Gastroesophageal sphincter (tissue), 4 donors: ENCODE measurements at regions not wholly inside any gene's neighbourhood (a gene's known extent, or its start where the extent isn't known, plus 50 kb on each side); places are given as distances from the start of the nearest gene placed in this dataset.

Experiments used
- ATAC-seq: fragments of 150-250 bp; one replicate; pipeline ENCODE4 v1.9.1; 2016; ENCODE audit warnings: mild to moderate bottlenecking, moderate library complexity
- H3K27ac ChIP-seq, 4 donors: fragments of 200-600 bp; sonication (generic) in 3 of 4; 1 replicate in 3 of 4; 2 replicates in 1 of 4; pipeline ENCODE4 v1.5.1; 2016 to 2019
- H3K27me3 ChIP-seq: fragments of 200-600 bp; sonication (generic); one replicate; pipeline ENCODE4 v1.5.1; 2019
- H3K36me3 ChIP-seq, 2 donors: fragments of 200-600 bp; sonication (generic); one replicate each; pipeline ENCODE4 v1.5.1; 2019; ENCODE audit warnings: control low read depth in 1 of 2
- H3K4me1 ChIP-seq, 3 donors: fragments of 200-600 bp; sonication (generic); 1 replicate in 2 of 3; 2 replicates in 1 of 3; pipeline ENCODE4 v1.5.1; 2016 to 2019; ENCODE audit warnings: control low read depth in 2 of 3
- H3K4me3 ChIP-seq, 2 donors: fragments of 200-600 bp; sonication (generic); one replicate each; pipeline ENCODE4 v1.5.1; 2019; ENCODE audit warnings: mild to moderate bottlenecking in 1 of 2, moderate library complexity in 1 of 2
- H3K9me3 ChIP-seq, 3 donors: fragments of 200-600 bp; sonication (generic); one replicate each; pipeline ENCODE4 v1.5.1; 2017 to 2019; ENCODE audit warnings: control low read depth in 2 of 3
- CTCF ChIP-seq, 4 experiments: fragments of 200-600 bp in 2 of 4; fragments of 450-650 bp in 2 of 4; sonication (generic) in 1 of 4; IDR thresholded peaks; one replicate each; pipeline ENCODE4 v1.5.1; 2017 to 2019; ENCODE audit warnings: antibody characterized with exemption in 4 of 4, mild to moderate bottlenecking in 2 of 4, moderate library complexity in 2 of 4
- EP300 ChIP-seq: sonication (generic); formaldehyde crosslinking; IDR thresholded peaks from one replicate; pipeline ENCODE4 v1.6.1; 2017; ENCODE audit warnings: antibody characterized with exemption, mild to moderate bottlenecking
- POLR2A ChIP-seq, 2 donors: fragments of 450-650 bp; IDR thresholded peaks; one replicate each; pipeline ENCODE4 v1.6.1; 2017; ENCODE audit warnings: antibody characterized with exemption in 2 of 2, mild to moderate bottlenecking in 2 of 2, moderate library complexity in 1 of 2
- POLR2AphosphoS5 ChIP-seq: sonication (generic); formaldehyde crosslinking; IDR thresholded peaks from one replicate; pipeline ENCODE4 v1.6.1; 2017; ENCODE audit warnings: antibody characterized with exemption
- WGBS, 2 donors: methylation state at CpG; one replicate each; pipeline ENCODE4 v1.1.5; 2018; ENCODE audit warnings: low coverage in 1 of 2; 5-methylcytosine and 5-hydroxymethylcytosine counted together

DNA sequence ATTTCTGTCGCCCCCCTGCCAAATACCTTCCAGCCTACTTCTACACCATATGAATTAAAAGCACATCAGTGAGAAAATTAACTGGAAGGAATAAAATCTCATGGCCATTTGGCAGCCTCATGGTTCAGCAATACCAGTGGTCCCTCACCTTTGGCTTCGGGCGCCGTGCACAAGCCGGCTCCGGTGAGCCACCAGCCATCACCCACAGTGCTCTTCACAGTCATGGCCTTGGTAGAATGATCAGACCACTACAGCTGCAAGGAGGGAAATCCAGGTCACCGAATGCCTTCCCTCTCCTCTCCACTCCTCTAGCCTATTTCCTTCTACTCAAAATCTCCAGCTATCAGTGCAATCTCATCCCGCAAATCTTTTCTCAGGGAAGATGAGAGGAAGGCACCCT is 239.1 kb downstream of the C1D start:
- H3K9me3 ChIP-seq = no peaks in the 10 kb centered on the region
- H3K27me3 ChIP-seq = no peaks in the 10 kb centered on the region
- WGBS, 2 donors = 94 to 100% methylated on average over 2 to 3 of the region's 8 CpGs
- ATAC-seq = no peak
- H3K4me1 ChIP-seq = no peaks in the 10 kb centered on the region
- H3K4me3 ChIP-seq = no peak overlapping the region
- no peak for TF ChIP-seq POLR2A (IDR thresholded peaks at IDR 0.05)
- no peak for TF ChIP-seq CTCF (IDR thresholded peaks at IDR 0.05)
- TF ChIP-seq EP300 = no peak
- no peak for TF ChIP-seq POLR2AphosphoS5
- no peak overlapping the region for H3K27ac ChIP-seq
- no peaks in the 10 kb centered on the region for H3K36me3 ChIP-seq

DNA sequence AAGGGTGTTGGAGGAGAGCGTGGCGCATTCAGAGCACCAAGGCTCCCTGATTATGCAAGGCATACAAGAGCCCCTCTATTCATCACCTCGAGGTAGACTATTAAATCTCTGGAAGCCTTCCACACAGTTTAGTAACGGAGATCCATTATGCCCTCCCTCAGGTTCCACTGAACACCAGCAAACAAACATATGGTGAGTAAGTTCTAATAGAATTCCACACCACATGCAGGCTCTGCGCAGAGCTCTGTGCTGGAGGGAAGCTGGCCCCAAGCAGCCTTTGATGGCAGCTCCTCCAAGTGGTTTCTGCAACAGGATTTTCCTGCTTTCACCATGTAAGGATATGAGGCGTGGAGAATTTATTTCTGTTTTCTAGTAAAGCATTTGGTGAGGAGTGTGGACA is 238.6 kb downstream of the C1D start:
- Histone ChIP-seq H3K27ac (no peak overlapping the region), H3K36me3 (no peaks in the 10 kb centered on the region), H3K4me1 (no peaks in the 10 kb centered on the region), H3K4me3 (no peak overlapping the region), H3K9me3 (no peaks in the 10 kb centered on the region), H3K27me3 (no peaks in the 10 kb centered on the region)
- TF ChIP-seq POLR2A (IDR thresholded peaks at IDR 0.05) (no peak), EP300 (no peak), CTCF (IDR thresholded peaks at IDR 0.05) (no peak), POLR2AphosphoS5 (no peak)
- WGBS, 2 donors = 91 to 97% methylated on average over 6 of the region's 6 CpGs
- ATAC-seq = no peak

GRCh38 chr2:67825476-67825875 is 237.3 kb downstream of the C1D start:
- Histone ChIP-seq H3K27ac (no peak overlapping the region), H3K36me3 (no peaks in the 10 kb centered on the region), H3K9me3 (no peaks in the 10 kb centered on the region), H3K27me3 (no peaks in the 10 kb centered on the region), H3K4me3 (no peak overlapping the region), H3K4me1 (no peaks in the 10 kb centered on the region)
- no peak for ATAC-seq
- TF ChIP-seq POLR2A (IDR thresholded peaks at IDR 0.05) (no peak), CTCF (IDR thresholded peaks at IDR 0.05) (no peak), POLR2AphosphoS5 (no peak), EP300 (no peak)
- 0 to 7% methylated on average over 2 of the region's 2 CpGs for WGBS, 2 donors

- no peaks in the 10 kb centered on the region for H3K36me3 ChIP-seq
These were observed 234.7 kb downstream of the C1D start for GRCh38 chr2:67828066-67828465.

More at GRCh38 chr2:67828066-67828465, 234.7 kb downstream of the C1D start:
- no peaks in the 10 kb centered on the region for H3K9me3 ChIP-seq
- no peaks in the 10 kb centered on the region for H3K27me3 ChIP-seq
- no peak overlapping the region for H3K27ac ChIP-seq
- WGBS, 2 donors = 72 to 94% methylated on average over 2 of the region's 2 CpGs
- no peak for ATAC-seq
- H3K4me3 ChIP-seq = no peak overlapping the region
- no peaks in the 10 kb centered on the region for H3K4me1 ChIP-seq
- no peak for TF ChIP-seq EP300
- no peak for TF ChIP-seq POLR2A (IDR thresholded peaks at IDR 0.05)
- TF ChIP-seq CTCF (IDR thresholded peaks at IDR 0.05) = no peak
- TF ChIP-seq POLR2AphosphoS5 = no peak
